ENCODE measurements at regions not wholly inside any gene's neighbourhood (a gene's known extent, or its start where the extent isn't known, plus 50 kb on each side); places are given as distances from the start of the nearest gene placed in this dataset.

DNA sequence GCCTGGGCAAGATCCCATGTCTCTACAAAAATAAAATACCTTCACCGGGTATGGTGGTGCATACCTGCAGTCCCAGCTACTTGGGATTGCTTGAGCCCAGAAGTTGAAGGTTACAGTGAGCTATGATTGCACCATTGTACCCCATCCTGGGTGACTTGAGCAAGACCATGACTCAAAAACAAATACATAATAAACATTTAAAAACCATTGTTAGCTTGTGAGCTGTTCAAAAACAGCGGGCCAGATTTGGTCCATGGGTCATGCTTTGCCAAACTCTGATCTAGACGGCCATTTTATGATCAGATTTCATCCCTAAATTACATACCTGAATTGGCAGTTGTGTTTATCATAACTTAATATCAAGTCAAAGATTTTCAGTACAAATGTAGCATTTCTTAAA is 76.0 kb upstream of the GPM6B start:
- H3K4me3 ChIP-seq: no peak overlapping the region
- intact Hi-C loops (cut with DNase I): loop anchor here (5.0 to 10.0 kb wide), 4 partner anchors 128 to 408 kb away; no protein-coding TSS in a partner anchor
- no peak for DNase-seq (ENCODE audit: low spot score in 2 of 2)
- no peak overlapping the region for H3K27ac ChIP-seq
- no peaks in the 10 kb centered on the region for H3K36me3 ChIP-seq
- peaks cover 0 to 15% of the 10 kb centered on the region in 2 donors for H3K4me1 ChIP-seq
- no peaks in the 10 kb centered on the region for H3K9me3 ChIP-seq
- TF ChIP-seq, protein P1, sequence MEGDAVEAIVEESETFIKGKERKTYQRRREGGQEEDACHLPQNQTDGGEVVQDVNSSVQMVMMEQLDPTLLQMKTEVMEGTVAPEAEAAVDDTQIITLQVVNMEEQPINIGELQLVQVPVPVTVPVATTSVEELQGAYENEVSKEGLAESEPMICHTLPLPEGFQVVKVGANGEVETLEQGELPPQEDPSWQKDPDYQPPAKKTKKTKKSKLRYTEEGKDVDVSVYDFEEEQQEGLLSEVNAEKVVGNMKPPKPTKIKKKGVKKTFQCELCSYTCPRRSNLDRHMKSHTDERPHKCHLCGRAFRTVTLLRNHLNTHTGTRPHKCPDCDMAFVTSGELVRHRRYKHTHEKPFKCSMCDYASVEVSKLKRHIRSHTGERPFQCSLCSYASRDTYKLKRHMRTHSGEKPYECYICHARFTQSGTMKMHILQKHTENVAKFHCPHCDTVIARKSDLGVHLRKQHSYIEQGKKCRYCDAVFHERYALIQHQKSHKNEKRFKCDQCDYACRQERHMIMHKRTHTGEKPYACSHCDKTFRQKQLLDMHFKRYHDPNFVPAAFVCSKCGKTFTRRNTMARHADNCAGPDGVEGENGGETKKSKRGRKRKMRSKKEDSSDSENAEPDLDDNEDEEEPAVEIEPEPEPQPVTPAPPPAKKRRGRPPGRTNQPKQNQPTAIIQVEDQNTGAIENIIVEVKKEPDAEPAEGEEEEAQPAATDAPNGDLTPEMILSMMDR (IDR thresholded peaks at IDR 0.05): no peak
- H3K27me3 ChIP-seq: no peaks in the 10 kb centered on the region

DNA sequence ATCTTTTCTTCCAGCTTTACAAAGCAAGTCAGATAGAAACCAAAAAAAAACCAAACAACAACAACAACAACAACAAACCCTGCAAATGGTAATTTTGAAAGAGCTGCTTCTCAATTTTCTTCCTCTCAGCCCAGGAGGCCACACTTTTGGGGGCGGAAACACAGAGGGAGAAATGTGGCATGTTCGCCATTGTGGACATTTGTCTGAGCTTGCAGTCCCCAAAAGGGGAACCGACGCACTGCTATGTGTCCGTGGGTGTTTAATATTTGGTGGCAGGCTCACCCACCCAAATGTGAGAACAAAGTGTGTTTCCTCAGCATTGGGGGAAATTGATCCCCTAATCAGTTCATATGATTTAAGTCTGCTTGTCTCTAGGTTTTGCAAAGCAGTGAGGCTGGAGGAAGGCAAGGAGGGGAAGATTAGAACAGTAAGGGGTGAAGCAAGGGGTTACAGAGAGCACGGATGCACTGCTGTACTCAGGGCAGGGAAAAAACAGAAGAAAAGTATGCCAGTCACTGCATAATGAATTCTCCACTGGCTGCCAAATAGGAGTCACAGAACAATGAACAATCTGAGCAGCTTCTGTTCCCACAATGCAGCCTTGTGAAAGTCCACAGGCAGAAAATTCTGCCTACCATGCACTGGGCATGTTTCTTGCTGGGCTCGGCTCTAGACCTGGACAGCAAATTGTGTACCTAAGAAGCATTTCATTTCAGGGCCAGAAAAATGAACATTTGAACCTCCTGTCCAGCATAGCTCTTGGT is 74.7 kb upstream of the GPM6B start:
- Histone ChIP-seq H3K27ac (no peak overlapping the region), H3K9me3 (no peaks in the 10 kb centered on the region), H3K36me3 (no peaks in the 10 kb centered on the region), H3K4me3 (no peak overlapping the region), H3K27me3 (no peaks in the 10 kb centered on the region), H3K4me1 (peaks cover 0 to 15% of the 10 kb centered on the region in 2 donors)
- intact Hi-C loops (cut with DNase I): loop anchor here (5.0 to 10.0 kb wide), 4 partner anchors 127 to 407 kb away; no protein-coding TSS in a partner anchor
- TF ChIP-seq, protein P1 (IDR thresholded peaks at IDR 0.05): no peak
- no peak for DNase-seq (ENCODE audit: low spot score in 2 of 2)

DNA sequence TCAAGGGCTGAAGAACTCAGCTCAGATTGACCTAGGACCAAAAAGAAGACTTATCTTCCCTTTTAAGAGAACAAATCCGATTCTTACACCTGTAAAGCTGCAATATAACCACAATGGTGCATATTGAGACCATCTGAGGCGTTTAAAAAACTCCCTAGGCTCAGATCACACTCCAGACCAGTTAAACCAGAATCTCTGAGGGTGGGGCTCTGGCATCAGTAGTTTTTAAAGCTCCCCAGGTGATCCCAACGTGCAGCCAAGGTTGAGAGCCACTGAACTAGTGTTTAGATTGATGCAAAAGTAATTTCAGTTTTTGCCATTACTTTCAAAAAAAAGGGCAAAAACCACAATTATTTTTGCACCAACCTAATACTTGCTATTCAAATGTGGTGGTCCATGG is 73.9 kb upstream of the GPM6B start:
- TF ChIP-seq, protein P1 (IDR thresholded peaks at IDR 0.05): no peak
- peaks cover 0 to 8% of the 10 kb centered on the region in 2 donors for H3K4me1 ChIP-seq
- H3K9me3 ChIP-seq: no peaks in the 10 kb centered on the region
- no peak overlapping the region for H3K4me3 ChIP-seq
- DNase-seq (ENCODE audit: low spot score in 2 of 2): no peak
- H3K27me3 ChIP-seq: no peaks in the 10 kb centered on the region
- H3K27ac ChIP-seq: no peak overlapping the region
- H3K36me3 ChIP-seq: no peaks in the 10 kb centered on the region
- intact Hi-C loops (cut with DNase I): loop anchor here (5.0 to 10.0 kb wide), 4 partner anchors 126 to 406 kb away; no protein-coding TSS in a partner anchor

DNA sequence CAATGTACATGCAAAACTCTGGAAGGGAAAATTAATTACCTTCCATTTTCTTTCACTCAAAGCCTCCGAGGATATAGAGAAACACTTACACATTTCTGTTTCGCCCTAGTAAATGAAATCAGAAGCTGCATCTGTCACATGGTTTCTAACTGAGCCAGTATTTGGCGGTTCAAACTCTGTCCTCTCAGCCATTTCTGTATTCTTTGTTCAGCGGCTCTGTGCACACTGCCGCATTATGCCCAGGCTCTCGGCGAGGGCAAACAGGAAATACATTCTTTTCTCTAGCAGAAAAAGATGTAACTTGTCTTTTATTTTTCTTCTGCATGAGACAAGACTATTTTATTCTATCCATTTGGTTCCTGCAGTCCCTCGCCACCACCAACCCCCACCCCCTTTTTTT is 71.4 kb upstream of the GPM6B start:
- TF ChIP-seq, protein P1 (IDR thresholded peaks at IDR 0.05): no peak
- Histone ChIP-seq H3K9me3 (no peaks in the 10 kb centered on the region), H3K27me3 (no peaks in the 10 kb centered on the region), H3K4me1 (no peaks in the 10 kb centered on the region), H3K27ac (no peak overlapping the region), H3K36me3 (no peaks in the 10 kb centered on the region), H3K4me3 (no peak overlapping the region)
- no peak for DNase-seq (ENCODE audit: low spot score in 2 of 2)
- intact Hi-C loops (cut with DNase I): no loop called here

DNA sequence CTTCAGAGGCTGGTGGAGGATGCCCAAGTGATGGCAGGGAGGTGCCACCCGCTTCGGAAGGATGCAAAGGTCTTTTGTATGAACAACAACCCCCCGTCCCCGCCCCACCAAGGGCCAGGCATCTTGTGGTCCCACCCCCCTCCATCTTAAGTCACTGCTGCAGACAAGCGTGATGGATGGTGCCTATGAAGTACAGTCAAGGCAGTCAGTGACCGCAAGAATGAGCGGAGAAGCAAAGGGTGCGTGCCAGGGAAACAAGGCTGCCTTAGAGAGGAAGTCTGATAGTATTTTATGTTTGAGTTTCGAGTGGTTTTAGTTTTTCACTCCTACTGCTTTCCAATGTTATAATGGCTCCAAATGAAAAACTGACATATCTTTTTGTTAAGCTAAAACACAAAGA is 68.7 kb upstream of the GPM6B start:
- intact Hi-C loops (cut with DNase I): no loop called here
- H3K27me3 ChIP-seq: no peaks in the 10 kb centered on the region
- no peak overlapping the region for H3K27ac ChIP-seq
- H3K4me3 ChIP-seq: no peak overlapping the region
- no peak for DNase-seq (ENCODE audit: low spot score in 2 of 2)
- no peaks in the 10 kb centered on the region for H3K9me3 ChIP-seq
- TF ChIP-seq, protein P1 (IDR thresholded peaks at IDR 0.05): no peak
- no peaks in the 10 kb centered on the region for H3K36me3 ChIP-seq
- no peaks in the 10 kb centered on the region for H3K4me1 ChIP-seq

Data from ascending aorta (tissue), 2 donors.